GM21360 (cell line): ENCODE measurements at regions not wholly inside any gene's neighbourhood (a gene's known extent, or its start where the extent isn't known, plus 50 kb on each side); places are given as distances from the start of the nearest gene placed in this dataset.
A peak's percentile ranks its signal among the peaks of the same experiment; 100 is the strongest.

ENCODE experiments used
- ATAC-seq: cut with Tn5 transposase; IDR thresholded peaks from one replicate; pipeline ENCODE4 v1.9.1; 2021; ENCODE audit warnings: mild to moderate bottlenecking, moderate library complexity; ENCODE audit not compliant: unreplicated experiment

DNA sequence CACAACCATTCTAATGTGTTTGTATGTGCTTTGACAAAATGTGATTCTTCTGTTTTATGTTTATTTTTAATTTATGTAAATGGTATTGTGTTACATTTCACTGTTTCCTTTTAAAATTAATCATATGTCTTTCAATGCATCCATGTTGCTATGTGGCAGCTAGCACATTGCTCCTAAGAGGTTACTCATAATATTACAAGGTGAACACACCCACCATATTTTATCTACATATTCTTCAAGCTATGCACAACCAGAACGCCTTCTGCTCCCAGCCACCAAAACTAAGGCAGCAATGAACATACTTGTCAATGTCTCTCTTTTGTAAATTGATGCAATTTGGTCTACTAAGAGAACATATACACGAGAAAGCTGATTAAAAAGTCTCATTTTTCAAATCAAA, 160.6 kb upstream of the OSR1 start:
- ATAC-seq, result no peak

DNA sequence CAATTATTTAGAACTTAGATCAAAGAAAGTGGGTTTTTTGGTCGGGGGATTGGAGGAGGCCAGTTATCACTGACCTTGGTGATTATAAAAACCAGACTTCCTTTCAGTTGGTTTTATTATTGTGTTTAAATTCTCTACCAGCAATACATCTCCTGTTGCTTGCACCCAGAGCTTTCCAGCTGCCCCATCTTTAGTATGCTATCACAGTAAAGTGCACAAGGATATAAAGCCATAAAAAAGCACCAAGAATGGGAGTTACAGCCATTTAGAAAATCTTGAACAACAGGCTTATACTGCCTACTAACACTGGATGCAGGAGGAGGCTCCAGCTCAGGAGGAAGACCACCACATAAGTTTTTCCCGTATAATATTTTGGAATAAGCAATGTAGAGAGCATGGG, 148.7 kb upstream of the OSR1 start:
- ATAC-seq, result no peak

DNA sequence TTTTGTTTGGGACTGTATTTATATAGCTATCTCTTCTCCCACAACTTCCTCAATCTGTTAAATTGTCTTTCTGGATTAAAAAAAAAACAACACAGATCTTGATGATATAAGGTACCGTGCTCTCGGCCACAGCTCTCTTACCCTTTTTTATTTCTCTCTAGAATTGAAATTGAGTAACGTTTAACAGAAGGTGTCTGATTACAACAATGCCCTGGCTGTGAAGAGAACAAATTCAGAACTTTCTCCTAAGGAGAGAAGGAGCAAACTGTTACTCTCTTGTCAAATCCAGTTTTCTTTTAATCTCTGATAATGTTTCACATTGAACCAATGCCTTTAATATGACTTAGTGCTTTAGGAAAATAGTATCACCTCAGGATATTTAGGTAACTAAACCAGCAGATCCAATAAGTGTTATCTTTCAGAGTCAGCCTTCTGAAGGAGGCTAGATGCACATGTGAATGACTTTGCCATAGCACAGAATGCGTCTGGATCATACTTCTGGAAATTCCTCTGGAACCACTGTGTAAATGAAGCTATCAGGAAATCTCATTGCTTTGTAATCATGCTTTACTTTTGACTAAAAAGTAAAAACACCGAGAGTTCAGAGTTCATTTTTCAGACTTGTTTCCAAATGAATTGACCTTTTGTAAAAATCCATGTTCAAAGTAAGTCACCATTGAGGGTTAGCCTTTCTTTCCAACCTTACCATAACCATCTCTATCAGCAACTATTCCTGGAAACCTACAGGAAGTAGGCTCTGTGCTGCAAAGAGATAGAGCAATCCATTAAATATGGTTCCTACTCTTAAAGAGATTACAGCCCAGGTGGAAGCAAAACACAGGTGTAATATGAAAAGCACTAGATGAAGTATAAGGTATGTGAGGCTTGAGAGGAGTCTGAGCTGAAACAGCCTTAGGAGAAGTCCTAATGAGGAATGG, 147.0 kb upstream of the OSR1 start:
- ATAC-seq, result no peak

DNA sequence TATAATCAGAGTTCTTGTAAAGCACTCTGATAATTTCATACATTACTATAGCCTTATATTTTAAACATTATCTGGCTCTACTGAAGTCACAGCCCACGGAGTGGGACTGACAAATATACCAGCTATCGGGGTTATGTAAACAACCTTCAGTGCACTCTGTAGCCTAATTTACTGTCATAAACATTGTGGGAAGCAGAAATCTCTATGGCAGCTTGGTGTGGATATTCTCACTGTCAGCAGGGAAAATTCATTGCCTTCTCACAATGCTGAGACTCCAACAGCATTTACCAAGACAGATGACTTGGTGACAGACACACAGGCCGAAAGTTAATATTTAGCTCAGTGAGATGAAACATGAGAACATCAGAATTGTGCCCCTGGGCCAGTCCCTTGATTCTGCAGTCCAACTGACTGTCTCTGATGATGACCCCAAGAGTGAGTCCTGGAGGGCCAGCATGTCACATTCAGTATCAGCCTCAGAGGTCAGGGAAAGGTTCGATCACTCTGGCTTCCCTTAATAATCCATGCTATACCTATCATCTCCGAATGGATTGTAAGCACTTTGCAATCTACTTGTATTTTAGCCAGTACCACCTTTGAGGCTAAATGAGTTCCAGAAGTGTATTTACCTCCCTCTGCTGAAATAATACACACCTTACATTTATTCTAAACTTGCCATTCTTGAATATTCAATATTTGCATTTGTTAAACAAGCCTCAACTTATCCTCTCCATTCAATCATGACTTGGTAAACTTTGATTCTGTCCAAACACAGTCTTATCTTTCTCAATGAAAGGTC, 146.2 kb upstream of the OSR1 start:
- ATAC-seq, result no peak

DNA sequence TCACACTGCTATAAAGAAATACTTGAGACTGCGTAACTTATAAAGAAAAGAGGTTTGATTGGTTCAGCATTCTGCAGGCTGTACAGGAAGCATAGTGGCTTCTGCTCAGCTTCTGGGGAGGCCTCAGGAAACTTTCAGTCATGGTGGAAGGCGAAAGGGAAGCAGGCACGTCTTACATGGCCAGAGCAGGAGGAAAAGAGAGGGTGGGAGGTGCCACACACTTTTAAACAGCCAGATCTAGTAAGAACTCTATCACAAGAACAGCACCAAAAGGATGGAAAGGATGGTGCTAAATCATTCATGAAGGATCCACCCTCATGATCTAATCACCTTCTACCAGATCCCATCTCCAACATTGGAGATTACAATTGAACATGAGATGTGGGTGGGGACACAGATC, 145.5 kb upstream of the OSR1 start:
- no peak for ATAC-seq

DNA sequence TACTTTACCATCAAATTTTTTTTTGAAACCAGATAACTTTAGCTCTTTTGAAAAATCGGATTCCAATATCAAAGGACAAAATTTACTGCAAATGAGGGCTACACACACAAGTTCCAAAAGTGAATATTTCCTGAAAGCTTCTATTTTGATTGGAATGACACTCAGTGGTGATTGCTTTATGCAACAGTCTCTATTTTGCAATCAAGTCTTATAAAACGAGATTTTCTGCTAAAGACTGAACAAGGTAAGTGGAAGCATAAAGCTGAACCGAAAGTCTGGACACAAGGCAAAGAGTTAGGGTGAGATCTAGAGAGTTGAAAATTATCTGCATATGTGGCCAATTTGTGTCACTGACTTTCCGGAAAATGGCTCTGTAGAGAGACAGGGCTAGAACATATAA, 145.0 kb upstream of the OSR1 start:
- no peak for ATAC-seq

DNA sequence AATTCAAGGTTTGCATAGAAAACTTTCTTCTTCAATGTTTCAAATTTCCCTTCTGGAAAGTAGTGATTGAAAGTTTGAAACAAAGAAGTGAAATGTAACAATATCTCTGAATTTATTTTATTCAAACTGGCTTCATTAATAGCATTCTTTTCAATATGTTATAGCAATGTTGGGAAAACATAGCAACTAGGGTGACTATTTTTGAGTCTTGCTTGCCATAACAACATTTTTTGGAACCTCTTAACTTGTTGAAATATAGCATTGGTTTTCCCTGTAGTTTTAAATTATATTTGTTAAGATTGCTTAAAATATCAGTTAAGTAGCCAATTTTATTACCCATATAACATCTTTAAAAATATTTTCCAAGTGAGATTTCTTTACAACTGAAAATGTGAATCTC, 141.7 kb upstream of the OSR1 start:
- no peak for ATAC-seq

DNA sequence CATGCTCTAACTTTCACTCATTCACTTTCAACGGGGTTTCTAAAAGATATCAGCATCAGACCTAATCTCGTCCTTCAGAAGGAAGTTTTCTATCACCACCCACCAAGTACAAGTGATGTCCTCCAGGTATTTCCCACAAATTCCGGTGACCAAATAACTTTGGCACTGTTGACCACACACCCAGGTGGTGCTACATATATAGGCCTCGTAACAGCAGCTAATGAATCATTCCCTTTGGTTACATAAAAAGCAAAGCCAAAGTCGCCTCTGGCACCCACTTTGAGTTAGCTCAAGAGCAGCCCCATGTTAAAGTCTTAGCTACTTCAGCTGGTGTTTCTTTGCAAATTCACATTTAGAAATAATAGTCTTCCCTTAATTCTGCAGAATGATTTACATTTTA, 138.2 kb upstream of the OSR1 start:
- no peak for ATAC-seq

DNA sequence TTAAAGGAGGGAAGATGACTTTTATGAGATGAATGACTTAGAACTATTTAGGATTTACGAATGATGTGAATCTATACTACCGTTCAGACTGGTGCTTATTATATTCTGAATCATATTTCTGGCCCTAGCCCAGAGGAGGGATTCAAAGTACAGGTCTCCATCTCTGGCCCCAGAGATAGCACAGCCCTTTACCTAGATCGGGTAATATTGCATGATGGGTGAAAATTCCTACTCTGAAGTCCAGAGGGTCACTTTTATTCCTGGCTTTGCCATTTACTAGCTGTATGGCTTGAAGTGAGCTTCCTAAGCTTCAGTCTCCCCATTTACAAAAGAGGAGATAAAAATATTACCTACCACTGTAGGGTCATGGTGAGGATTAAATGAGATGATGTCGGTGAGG, 135.8 kb upstream of the OSR1 start:
- ATAC-seq, result no peak

DNA sequence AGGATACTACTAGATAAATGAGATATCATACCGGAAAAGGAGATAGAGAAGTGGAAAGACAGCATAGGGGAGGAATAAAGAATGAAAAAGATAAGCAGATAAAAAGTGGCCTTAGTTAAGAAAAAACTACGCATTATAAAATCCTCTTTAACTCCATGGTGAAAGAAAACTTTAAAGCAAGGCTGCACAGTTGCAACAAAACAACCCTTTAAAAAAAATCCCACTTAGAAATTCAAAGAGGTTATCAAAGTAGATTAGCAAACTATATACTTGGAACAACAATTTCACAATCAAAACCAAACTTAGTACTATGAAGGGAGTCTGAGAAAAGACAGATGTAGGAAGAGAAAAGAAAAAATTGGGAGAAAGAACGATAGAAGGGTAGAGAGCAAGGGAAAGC, 133.4 kb upstream of the OSR1 start:
- no peak for ATAC-seq

DNA sequence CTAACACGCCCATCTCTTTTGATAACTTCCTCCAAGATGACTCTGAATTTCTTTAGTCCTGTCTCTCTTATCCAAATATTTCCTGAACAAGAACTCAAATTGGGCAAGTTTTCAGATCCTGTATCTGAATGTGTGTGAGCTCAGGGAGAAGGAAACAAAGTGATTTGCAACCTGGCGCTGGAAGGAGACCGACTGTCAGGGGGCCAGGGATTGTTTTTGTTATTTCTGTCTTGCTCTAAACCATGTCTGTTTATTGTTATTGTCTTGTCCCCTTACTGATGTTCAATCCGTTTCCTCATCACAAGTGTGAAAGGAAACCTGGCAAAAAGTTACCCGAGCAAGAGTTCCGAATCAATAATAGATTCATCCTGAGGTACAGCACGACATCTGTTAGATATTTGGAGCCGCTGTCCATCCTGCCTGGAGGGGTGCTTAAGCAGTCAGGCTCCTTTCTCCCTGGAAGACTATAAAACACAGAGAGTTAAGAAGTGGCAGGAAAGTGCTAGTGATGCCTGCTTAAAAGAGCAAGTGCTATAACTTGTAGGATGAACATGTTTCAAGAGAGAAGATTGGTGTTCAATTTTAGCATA, 132.5 kb upstream of the OSR1 start:
- no peak for ATAC-seq

DNA sequence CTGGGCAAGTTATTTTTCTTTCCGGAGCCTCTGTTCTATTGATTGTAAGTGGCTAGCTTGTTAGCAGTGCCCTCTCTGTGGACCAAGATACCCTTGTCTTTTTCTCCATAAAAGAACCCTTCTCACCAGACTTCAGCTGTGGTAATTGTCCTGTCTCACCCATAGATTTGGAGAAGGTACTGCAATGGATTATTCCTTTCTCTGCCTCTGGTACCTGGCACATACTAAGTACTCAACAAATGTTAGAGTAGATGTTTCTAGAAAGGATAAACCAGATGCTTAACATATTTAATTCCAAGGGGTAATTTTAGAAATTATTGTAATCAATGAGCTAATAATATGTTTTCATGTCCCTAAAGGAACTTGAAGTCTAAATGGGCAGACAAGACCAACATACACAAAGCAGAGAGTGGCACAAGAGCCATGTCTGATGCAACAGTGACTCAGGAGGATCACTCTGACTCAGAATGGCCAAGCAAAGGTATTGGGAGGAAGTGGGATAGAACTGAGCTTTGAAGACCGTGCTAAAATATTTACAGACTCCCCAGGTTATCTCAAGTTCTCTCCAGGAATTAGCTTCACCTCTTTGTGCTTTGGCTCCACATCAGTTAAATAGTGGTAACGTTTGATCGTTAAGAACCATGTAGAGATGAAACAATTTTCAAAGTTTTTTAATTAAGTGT, 129.7 kb upstream of the OSR1 start:
- peak; percentile 92 for ATAC-seq

DNA sequence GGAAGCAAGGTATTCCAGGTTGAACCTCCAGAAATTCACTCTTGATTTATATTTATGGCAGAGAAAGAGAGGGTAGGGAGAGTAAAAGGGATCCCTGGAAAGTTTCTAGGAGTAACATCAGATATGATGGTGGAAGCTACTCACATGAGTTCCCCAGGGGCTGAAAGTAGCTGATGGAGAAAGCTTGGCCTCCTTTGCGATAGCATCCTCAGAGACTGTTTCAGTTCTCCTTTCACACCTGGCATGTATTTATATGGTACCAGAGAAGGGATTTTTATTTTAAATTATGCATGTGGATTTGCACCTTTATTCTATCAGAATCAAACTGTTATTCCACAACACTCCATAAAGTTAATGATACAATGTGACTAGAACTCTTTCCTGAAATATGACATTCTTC, 126.3 kb upstream of the OSR1 start:
- peak; percentile 62 for ATAC-seq

DNA sequence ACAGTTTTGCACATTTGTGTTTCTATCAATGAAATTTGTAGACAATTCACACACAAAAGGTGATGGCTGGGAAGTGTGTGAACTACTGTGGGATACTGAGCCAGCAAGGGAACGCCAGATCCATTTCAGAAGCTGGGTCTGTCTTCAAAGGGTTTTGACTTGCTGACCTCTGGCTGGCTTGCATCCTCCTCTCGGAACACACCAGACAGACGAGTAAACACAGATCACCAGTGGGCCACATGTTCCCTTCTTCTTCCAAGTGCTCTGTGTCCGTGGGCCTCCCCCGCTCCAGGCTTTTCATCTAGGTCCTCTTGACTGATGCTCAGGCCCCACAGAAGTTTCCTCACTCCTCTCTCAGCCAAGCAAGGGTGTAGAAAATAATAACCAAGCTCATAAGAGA, 122.2 kb upstream of the OSR1 start:
- no peak for ATAC-seq

DNA sequence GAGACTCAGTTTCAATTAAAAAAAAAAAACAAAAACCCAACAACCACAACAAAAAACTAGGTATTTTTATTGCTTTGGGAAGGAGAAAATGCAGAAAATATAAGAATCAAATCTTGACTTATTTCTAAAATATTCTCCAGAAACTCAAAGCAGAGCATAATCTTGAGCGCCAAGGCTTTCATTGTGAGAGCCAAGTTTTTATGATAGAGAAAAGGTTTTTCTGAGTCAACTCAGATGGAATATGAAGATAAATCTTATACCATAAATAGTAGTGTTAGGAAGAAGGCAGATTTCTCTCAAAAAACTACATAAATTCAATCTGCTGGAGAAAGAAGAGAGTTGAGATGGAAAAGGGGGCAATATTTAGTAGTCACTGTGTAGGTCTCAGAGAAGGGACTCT, 121.2 kb upstream of the OSR1 start:
- no peak for ATAC-seq

DNA sequence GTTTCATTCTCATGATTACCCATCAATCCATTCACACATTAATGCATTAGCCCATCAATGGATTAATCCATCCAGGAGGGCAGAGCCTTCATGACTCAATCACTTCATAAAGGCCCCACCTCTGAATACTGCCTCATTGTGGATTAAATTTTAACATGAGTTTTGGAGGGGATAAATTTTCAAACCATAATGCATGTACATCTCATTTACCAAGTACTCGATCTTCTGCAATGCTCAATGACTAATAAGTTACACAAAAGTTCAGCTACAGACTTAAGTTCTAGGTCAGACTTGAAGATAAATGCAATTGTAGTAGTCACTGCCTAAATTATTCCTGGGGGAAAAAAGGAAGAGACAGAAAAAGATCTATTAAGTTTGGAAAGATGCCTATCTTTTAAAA, 120.0 kb upstream of the OSR1 start:
- no peak for ATAC-seq

DNA sequence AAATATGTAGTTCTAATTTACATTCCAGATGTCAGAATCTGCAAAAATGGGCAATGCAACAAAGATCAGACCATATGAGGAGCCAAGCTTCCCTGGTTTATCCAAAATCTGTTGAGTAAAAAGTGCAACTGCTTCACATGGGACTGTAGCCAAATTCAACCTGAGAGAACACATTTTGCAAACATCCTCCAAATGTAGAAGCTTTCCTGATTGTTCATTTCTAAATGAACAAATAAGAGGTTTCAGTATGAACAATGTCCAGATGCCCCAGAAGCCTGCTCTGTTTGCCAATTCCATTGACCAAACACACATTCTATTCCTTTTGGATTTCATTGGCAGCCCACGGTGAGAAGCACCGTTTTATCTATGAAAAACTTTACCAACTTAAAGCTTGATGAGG, 117.9 kb upstream of the OSR1 start:
- ATAC-seq, result no peak

DNA sequence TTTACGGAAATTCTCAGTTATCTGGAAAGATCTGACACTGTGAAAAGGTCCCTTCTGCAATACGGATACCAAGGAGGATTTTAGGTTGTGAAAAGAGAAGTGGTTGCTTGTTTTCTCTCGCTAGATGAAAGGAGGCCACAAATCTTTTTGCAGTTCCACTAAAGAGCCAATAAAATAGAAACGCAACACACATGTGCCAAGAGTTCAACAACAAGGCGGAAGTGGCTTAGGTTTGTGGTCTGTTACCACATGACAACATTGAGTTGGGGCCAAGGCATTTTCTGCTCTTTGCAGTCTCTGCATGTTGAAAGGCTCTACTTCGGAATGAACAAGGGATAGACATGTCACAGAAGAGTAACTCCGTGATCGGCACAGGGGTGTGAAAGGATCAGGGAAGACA, 115.7 kb upstream of the OSR1 start:
- ATAC-seq, result peak; percentile 97

DNA sequence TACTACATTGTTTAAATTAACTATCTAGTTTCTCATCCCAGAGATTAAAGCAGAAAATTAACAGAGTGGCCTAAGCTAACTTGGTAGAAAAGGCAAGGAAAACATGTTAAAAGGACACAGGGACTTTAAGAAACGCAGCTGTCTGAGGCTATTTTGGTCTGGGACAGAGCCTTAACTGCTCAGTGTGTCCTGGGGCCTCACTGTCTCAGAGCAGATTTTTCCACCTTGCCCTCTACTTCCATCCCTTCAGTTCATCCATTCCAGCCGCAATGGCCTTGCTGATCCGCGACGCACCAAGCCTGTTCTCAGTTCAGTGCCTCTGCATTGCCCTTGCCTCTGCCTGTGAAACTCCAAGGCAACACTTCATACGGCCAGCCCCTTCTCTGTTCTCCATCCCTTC, 114.9 kb upstream of the OSR1 start:
- no peak for ATAC-seq

DNA sequence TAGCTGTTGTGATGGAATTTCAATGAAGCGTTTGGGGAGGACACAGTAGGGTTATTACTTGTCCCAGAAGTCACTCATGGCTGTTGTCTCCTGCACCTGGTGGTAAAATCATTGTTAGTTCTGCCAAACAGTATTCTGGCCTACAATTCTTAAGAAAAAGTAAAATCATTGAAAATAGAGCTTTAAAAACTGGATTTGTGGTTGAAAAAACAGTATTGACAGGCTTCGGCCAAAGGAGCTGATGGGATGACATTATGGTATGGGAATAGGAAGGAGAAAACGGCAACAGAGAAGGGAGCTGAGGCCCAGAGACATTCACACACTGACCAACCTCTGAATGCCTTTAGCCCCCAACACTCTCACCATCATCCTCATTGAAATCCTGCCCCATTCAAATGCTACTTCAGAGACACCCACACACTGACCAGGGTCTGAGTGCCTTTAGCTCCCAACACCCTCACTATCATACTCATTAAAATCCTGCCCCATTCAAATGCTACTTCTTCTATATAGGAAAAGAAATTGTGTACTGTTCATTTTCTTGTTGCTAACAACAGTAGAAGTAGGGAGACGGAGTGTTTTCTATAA, 114.1 kb upstream of the OSR1 start:
- no peak for ATAC-seq

DNA sequence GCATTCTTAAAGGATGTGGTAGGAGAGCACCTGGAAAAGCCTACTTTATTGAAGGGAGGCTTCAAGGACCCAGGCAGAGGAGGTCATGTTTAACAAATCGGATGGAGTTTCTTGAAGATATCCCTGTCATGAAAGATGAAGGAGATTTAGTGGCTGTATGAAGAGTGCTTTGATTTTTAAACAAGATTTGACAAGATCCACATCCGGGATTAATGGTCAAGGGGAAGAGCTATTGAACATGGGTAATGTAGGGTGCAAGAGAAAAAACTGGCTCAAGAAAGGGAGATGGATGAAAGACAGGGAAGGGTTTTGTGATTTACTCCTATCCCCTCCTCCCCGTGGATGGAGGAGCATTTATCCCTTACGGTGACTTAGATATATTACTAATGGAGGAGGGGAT, 113.1 kb upstream of the OSR1 start:
- no peak for ATAC-seq
